NB4 (cell line): ENCODE measurements at regions not wholly inside any gene's neighbourhood (a gene's known extent, or its start where the extent isn't known, plus 50 kb on each side); places are given as distances from the start of the nearest gene placed in this dataset.
A peak's percentile ranks its signal among the peaks of the same experiment; 100 is the strongest.

ENCODE experiments used
- DNase-seq: peaks from one replicate; pipeline ENCODE4 v3.0.0; 2010; ENCODE audit warnings: low read depth
- H3K4me3 ChIP-seq: one replicate; pipeline ENCODE4 v1.5.1; 2011; ENCODE audit warnings: mild to moderate bottlenecking, low read depth, low read length, moderate library complexity
- CTCF ChIP-seq: IDR thresholded peaks from one replicate; pipeline ENCODE4 v1.5.1; 2012; ENCODE audit warnings: low read depth, low read length
- MAX ChIP-seq: IDR thresholded peaks from 2 replicates; pipeline ENCODE4 v1.6.1; 2011; ENCODE audit warnings: low read depth, low read length
- MYC ChIP-seq: IDR thresholded peaks from 2 replicates; pipeline ENCODE4 v1.6.1; 2011; ENCODE audit warnings: low read depth, low read length
- POLR2A ChIP-seq: IDR thresholded peaks from 2 replicates; pipeline ENCODE4 v1.6.1; 2011; ENCODE audit warnings: mild to moderate bottlenecking; ENCODE audit not compliant: insufficient read length; ENCODE audit errors: extremely low read depth

GRCh38 chr6:34616227-34616585, 60.1 kb upstream of the SPDEF start:
- H3K4me3 ChIP-seq: no peak overlapping the region
- no peak for TF ChIP-seq MAX
- no peak for TF ChIP-seq MYC
- no peak for TF ChIP-seq POLR2A
- DNase-seq: no peak

GRCh38 chr6:34615574-34616226, 59.6 kb upstream of the SPDEF start:
- TF ChIP-seq MAX (no peak), MYC (no peak), CTCF (no peak), POLR2A (no peak)
- H3K4me3 ChIP-seq: no peak overlapping the region
- DNase-seq: no peak

- TF ChIP-seq MAX (no peak), MYC (no peak), CTCF (no peak), POLR2A (no peak)
- H3K4me3 ChIP-seq: no peak overlapping the region
- peak; percentile 15 for DNase-seq
Measured at GRCh38 chr6:34610819-34611477, 54.8 kb upstream of the SPDEF start.

GRCh38 chr6:34608321-34609091, 52.4 kb upstream of the SPDEF start:
- TF ChIP-seq MYC (no peak), CTCF (no peak), POLR2A (no peak), MAX (no peak)
- DNase-seq: no peak
- H3K4me3 ChIP-seq: no peak overlapping the region

- TF ChIP-seq MAX (no peak), POLR2A (no peak), CTCF (no peak), MYC (no peak)
- no peak for DNase-seq
Measured at GRCh38 chr6:34606477-34607265, 50.5 kb upstream of the SPDEF start.

More at GRCh38 chr6:34606477-34607265, 50.5 kb upstream of the SPDEF start:
- no peak overlapping the region for H3K4me3 ChIP-seq
